Kidney epithelial cell (primary cell): ENCODE measurements at regions not wholly inside any gene's neighbourhood (a gene's known extent, or its start where the extent isn't known, plus 50 kb on each side); places are given as distances from the start of the nearest gene placed in this dataset.
"Not testable (repeated sequence)": the region's sequence is repeated elsewhere in the genome, so short reads cannot be mapped to it uniquely, and the experiment has no call there.

Source experiments
- DNase-seq: peaks from one replicate; pipeline ENCODE4 v3.0.0-alpha.2; 2010; ENCODE audit warnings: low read depth
- H3K27me3 ChIP-seq: 2 replicates; pipeline ENCODE4 v1.6.0; 2011; ENCODE audit warnings: low read length; ENCODE audit not compliant: control insufficient read depth, insufficient read depth
- H3K36me3 ChIP-seq: 2 replicates; pipeline ENCODE4 v1.5.1; 2011; ENCODE audit warnings: low read length; ENCODE audit not compliant: control insufficient read depth, insufficient read depth
- H3K4me3 ChIP-seq: 2 replicates; pipeline ENCODE4 v1.5.1; 2011; ENCODE audit warnings: low read depth, mild to moderate bottlenecking, control low read depth, low read length
- CTCF ChIP-seq: IDR thresholded peaks from 2 replicates; pipeline ENCODE4 v1.5.1; 2011; ENCODE audit warnings: mild to moderate bottlenecking, moderate library complexity, low read length, control low read depth, inconsistent platforms; ENCODE audit not compliant: insufficient read depth, poor library complexity, severe bottlenecking

DNA sequence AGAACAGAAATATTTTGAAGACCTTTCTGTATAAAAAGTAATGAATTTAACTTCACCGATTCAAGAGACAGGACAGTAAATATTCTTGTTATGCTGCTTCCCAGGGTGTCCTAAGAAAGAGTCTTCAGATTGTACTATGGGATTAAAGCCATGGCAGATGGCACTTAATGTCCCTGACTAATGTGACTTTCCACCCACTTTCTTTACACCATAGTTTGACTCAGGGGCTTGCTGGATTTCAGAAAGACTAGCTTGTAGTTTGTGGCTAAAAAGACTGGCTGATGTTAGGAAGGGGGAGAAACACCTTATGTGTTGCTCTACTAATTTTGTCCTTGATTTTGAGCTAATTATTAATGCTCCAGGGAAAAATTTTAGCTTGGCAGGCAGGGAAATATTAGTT is 75.9 kb downstream of the UTRN start:
- DNase-seq = no peak
- TF ChIP-seq CTCF = no peak
- H3K36me3 ChIP-seq = no peaks in the 10 kb centered on the region

GRCh38 chr6:144362042-144363018 is 77.2 kb downstream of the UTRN start:
- Histone ChIP-seq H3K27me3 (no peaks in the 10 kb centered on the region), H3K36me3 (no peaks in the 10 kb centered on the region), H3K4me3 (no peak overlapping the region)
- TF ChIP-seq CTCF = no peak
- no peak for DNase-seq

More for the DNA sequence above, 75.9 kb downstream of the UTRN start:
- Histone ChIP-seq H3K27me3 (no peaks in the 10 kb centered on the region), H3K4me3 (no peak overlapping the region)

DNA sequence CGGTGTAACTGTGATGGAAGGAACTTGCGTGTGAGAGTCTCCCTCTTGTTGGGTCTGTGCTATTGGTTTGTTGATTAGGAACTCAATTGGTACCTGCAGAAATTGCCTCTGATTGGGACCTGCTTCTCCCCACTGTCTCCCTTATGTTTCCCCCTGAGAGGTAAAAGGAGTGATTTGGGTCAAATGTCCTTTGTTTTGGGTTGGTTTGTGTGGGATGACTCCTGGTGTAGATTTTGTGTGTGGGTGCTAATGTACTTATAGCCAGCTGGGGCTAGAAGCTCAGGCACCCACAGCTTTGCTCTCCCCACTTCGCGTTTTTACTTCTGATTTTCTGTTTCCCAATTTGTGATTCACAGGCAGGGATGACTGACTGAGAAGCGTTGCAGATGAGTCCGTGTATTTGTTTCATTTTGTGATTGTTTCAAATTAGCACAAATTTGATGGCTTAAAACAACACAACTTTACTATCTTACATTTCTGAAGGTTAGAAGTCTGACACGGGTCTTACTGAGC is 79.1 kb downstream of the UTRN start:
- DNase-seq = no peak
- no peaks in the 10 kb centered on the region for H3K36me3 ChIP-seq
- no peaks in the 10 kb centered on the region for H3K27me3 ChIP-seq
- no peak overlapping the region for H3K4me3 ChIP-seq
- no peak for TF ChIP-seq CTCF

- H3K36me3 ChIP-seq = no peaks in the 10 kb centered on the region
- H3K27me3 ChIP-seq = no peaks in the 10 kb centered on the region
- no peak for DNase-seq
- H3K4me3 ChIP-seq = no peak overlapping the region
- TF ChIP-seq CTCF = no peak
Measured at GRCh38 chr6:144364782-144365181, 79.6 kb downstream of the UTRN start.

GRCh38 chr6:144365271-144365670 is 80.1 kb downstream of the UTRN start:
- Histone ChIP-seq H3K4me3 (no peak overlapping the region), H3K36me3 (no peaks in the 10 kb centered on the region), H3K27me3 (no peaks in the 10 kb centered on the region)
- no peak for TF ChIP-seq CTCF
- no peak for DNase-seq

- not testable (repeated sequence) for H3K4me3 ChIP-seq, H3K36me3 ChIP-seq, DNase-seq, H3K27me3 ChIP-seq
Measured at GRCh38 chr6:144369696-144370095, 84.6 kb downstream of the UTRN start.
